Fibroblast of gingiva (primary cell): ENCODE measurements at regions not wholly inside any gene's neighbourhood (a gene's known extent, or its start where the extent isn't known, plus 50 kb on each side); places are given as distances from the start of the nearest gene placed in this dataset.
"Not testable (repeated sequence)": the region's sequence is repeated elsewhere in the genome, so short reads cannot be mapped to it uniquely, and the experiment has no call there.

ENCODE experiments used
- DNase-seq: peaks from one replicate; pipeline ENCODE4 v3.0.0-alpha.2; 2011; ENCODE audit warnings: low read depth

DNA sequence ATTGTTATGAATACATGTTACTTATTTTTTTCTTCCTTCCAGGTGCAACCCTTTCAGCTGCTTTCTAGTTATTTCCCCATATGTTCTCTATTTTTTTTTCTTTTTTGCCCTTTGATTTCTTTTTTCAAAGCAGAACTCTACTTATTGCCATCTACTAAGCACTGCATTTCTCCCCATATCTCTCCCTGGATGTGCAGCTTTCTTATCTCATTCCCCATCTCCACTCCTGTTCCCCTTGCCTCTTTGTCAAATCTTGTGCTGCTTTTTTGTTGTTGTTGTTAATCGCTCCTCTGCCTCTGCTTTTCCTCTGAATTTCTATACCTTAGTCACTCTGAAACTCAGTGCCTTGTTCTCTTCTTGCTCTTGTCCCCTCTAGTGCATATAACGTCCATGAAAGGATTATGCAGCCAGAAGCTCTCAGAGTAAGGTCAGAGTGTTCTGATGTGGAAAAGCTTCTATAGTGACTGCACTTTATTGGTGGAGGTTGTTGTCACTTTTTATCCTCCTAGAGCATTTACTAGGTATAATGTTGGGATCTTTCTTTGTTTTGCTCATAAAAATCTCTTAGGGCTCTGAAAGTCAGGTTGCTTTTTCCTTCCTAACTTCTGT is 51.1 kb upstream of the JADE1 start:
- no peak for DNase-seq

- DNase-seq, result peak; percentile 53
Measured at GRCh38 chr4:128757712-128758111, 51.8 kb upstream of the JADE1 start.

GRCh38 chr4:128751354-128751753 is 58.1 kb upstream of the JADE1 start:
- DNase-seq, result no peak

GRCh38 chr4:128741748-128742147 is 67.8 kb upstream of the JADE1 start:
- not testable (repeated sequence) for DNase-seq

- no peak for DNase-seq
Measured at GRCh38 chr4:128737098-128737513, 72.4 kb upstream of the JADE1 start.

DNA sequence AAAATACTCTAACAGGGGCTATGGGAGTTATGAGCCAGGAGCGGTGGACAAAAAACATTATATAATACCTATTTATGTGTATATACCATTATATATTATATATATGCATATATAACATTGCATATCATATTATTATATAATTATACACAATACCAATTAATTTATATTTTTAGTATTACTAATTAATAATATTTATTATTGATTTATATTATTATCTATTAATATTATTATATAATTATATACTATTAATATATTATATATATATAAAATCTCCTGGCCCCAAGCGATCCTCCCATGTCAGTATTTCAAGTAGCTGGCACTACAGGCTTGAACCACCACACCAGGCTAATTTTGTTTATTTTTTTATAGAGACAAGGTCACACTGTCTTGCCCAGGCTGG is 73.8 kb upstream of the JADE1 start:
- no peak for DNase-seq

- no peak for DNase-seq
Measured at GRCh38 chr4:128728190-128728589, 81.3 kb upstream of the JADE1 start.

DNA sequence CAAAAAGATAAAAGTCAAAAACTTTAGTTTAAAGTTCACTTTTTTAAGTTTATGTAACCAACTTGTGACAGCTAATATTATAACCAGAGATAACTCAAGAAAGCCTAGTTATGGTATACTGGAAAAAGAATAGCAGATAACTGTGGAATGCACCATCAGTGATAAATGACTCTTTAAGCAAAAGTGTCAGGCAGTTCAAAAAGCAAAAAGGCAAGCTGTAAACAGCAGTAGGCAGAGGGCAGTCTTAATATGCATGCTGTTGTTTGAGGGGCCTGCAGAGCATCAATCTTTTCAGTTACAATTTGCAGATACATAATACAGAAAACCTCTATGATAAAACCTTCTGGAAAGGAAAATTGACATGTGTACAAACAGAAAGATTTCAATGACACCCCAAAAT is 81.8 kb upstream of the JADE1 start:
- DNase-seq, result no peak

DNA sequence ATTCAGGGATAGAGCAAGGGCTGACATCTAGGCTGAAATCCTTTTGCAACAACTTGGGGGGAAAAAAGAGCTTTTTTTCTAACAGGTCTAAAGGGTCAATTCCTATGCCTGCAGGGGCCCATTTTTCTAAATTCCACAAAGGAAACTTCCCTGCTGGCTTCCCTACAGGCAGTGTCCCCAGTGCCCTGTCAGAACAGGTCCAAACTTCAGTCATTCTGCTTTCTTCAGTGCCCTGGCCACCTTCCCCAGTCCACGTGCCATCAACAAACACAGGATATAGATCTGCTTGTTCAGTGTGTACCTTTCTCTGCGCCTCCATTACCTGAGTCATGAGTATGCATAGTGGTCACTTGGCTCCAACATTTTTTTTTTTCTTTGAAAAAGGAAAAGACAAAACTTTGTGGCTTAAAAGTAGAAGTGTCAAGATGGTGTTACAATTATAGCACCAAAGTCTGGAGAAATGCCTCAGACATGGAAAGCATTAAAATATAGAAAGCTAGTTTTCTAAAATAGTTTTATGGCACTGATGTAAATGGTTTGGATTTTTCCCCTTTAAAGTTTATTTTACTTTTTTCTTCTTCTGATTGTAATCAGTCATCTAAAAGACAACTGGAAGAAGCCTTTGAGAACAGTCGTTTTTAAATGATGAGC is 84.0 kb upstream of the JADE1 start:
- DNase-seq, result no peak

DNA sequence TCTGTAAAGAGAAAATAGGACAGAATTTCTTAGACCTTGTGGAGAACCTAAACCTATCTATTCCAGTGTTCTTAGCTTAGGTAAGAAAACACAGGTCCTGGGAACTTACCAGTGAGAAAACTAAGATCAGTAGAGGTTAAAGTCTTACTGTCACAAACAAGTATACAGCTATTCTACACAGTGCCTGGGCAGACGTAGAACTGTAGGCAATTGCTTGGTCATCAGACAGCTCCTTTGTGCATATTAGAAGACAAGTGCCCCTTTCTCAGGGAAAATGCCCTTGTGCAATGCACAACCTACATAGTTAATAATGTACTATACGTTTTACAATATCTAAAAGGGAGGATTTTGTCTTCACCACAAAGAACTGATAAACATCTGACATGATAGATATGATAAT is 86.6 kb upstream of the JADE1 start:
- DNase-seq, result no peak

DNA sequence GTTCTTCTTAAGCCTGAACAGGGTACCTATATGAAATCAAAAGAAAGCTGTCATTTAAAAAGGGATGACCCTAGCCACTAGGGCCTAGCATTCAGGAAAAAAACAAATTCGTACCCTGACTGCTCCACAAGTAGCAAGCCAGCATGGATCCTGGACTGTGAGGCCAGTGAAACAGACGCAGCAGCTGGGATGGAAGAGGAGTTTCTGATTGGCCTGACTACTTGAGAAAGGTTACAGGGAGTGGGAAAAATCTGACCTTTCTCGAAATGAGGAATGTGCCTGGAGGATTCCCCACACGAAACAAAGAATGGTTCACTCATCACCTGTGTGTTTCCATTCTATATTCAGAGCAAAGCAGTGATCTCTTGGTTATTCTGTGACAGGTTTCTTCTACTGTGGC is 87.6 kb upstream of the JADE1 start:
- DNase-seq, result no peak

DNA sequence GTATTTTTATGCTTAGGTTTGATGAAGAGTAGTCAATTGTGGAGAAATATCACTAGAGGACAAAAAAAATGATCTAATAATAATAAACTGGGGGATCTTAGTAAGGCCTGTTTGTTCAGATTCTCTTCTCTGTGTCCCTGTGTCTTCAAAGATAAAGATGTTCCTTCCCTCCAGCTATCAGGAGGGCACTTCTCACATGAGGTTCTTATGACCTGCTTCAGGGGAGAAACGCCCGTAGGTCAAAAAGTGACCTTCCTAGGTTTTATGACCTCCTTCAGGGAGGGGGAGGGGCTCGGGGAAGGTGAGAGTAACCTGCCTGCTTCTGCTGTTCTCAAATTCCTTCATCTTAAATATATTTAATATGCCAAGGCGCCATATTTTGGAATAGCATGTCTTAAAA is 89.2 kb upstream of the JADE1 start:
- no peak for DNase-seq

GRCh38 chr4:128718768-128719167 is 90.7 kb upstream of the JADE1 start:
- DNase-seq, result peak; percentile 84

DNA sequence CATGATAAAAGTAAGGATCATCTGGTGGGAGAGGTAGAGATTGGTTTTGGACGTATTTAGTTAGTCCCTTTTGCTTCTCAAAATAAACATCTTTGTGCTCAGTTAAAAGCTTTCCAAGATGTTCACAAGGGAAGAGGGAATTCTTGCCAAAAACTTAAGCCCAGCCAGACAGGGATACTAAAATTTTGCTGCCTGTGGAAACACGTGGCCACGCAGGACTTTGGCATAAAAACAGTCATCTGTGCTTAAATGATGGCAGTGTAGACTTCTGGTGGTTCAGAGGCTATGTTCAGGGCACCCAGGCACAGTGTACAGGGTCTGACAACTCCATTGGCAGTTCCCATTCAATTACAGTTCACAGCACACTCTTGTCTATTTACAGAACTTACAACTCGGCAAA is 93.2 kb upstream of the JADE1 start:
- peak; percentile 56 for DNase-seq

DNA sequence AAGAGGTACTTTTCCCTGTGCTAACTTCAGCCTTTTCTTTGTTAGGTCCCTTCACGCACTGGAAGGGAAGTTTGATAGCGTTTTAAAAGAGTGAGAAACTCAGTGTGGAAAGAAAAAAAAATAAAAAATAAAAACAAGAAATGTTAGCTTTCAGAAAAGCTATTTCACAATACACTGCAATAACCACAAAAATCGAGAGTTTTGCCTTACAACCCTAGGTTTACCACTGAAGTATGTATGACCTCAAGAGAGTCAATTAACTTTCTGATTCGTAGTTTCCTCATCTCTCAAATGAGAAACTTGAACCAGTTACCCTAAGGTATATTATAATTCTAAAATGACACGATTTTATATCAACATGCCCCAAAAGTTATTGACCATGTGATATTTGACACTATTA is 93.9 kb upstream of the JADE1 start:
- DNase-seq, result peak; percentile 88

DNA sequence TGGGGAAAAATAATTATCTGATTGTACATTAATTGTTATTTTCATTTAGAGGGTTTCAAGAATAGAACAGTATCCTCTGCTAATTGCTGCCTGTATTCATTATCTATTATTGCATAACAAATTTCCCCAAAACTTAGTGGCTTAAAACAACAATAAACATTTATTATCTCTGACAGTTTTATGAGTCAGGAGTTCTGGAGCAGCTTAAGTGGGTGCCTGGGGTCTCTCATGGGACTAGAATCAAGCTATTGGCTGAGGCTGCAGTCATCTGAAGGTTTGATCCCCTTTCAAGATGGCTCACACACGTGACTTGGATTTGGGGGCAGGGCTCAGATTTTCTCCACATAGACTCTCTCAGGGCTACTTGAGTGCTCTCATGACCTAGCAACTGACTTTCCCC is 98.1 kb upstream of the JADE1 start:
- no peak for DNase-seq

GRCh38 chr4:128709268-128709667 is 100.2 kb upstream of the JADE1 start:
- no peak for DNase-seq

DNA sequence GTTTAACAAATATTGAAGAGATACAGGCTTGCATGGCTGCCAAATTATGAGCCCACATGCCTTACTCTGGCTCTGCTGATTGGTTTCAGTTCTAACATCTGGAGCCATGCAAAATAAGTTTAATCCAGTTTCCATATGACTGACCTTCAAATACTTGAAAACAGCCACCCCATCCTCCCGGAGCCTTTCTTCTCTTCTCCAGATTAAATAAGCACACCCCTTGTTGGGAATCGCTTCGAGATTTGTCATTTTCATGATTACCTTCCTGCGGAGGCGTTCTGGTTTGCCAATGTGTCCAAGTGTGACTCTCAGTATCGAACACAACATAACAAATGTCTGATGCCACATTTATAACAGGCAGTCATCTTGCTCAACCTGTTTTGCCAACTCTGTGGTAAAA is 101.6 kb upstream of the JADE1 start:
- peak; percentile 78 for DNase-seq

DNA sequence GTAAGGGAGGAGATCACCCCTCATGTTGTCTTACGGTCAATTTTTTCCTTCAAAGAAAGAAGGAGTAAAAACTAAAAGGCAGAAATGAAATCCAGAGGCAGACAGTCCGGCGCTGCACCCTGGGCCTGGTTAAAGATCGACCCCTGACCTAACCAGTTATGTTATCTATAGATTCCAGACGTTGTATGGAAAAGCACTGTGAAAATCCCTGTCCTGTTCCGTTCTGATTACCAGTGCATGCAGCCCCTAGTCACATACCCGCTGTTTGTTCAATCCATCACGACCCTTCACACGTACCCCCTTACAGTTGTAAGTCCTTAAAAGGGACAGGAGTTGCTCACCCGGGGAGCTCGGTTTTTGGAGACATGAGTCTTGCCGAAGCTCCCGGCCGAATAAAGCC is 105.6 kb upstream of the JADE1 start:
- DNase-seq, result no peak

GRCh38 chr4:128700659-128701350 is 108.7 kb upstream of the JADE1 start:
- DNase-seq, result no peak

GRCh38 chr4:128698386-128698785 is 111.1 kb upstream of the JADE1 start:
- DNase-seq, result no peak

GRCh38 chr4:128697323-128697722 is 112.2 kb upstream of the JADE1 start:
- DNase-seq, result no peak

DNA sequence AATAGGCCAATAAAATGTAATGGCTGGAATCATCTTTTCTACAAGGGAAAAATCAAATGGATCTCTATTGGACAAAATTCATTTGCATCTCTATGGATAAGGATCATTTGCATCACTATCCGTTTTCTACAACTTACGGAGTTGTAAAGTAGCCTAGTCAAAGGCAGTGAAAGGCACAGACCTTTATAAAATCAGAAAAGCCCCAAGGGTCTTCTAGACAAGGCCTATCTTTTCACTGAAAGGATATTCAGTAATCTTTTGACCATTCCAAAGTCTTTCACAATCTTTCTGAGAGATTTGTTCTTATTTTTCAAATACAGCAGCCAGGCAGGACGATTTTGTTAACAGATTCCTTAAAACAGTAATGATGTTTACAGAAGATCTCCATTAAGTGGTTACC is 119.5 kb upstream of the JADE1 start:
- DNase-seq, result no peak
